H1 (cell line): ENCODE measurements at regions not wholly inside any gene's neighbourhood (a gene's known extent, or its start where the extent isn't known, plus 50 kb on each side); places are given as distances from the start of the nearest gene placed in this dataset.

Experiments
- CTCF ChIA-PET: fragments of 300-600 bp; sonication (Branson Sonifier 250); formaldehyde crosslinking; loops from one replicate; lab custom pipeline; 2021; ENCODE audit not compliant: partially characterized antibody; lab: Charles Lee
- POLR2A ChIA-PET: fragments of 300-600 bp; sonication (Branson Sonifier 250); formaldehyde crosslinking; loops from one replicate; lab custom pipeline; 2021; ENCODE audit warnings: inconsistent platforms; ENCODE audit not compliant: partially characterized antibody; lab: Charles Lee
- DNase-seq, 2 experiments: peaks; one replicate each; pipeline versions ENCODE4 v3.0.0 to v3.0.0-alpha.2; 2010 to 2022; ENCODE audit warnings: low spot score in 2 of 2, low read depth in 1 of 2, mixed read lengths in 1 of 2
- FAIRE-seq: peaks from 2 replicates; lab custom pipeline; 2011; peaks lifted over from hg19 to GRCh38; lab: Jason Lieb, UNC
- H2AFZ ChIP-seq: 2 replicates; pipeline ENCODE4 v1.8.1; 2012; ENCODE audit warnings: low read length, inconsistent platforms
- H2AK5ac ChIP-seq: 2 replicates; pipeline ENCODE4 v1.6.1; 2013; ENCODE audit warnings: low read depth, low read length
- H2BK120ac ChIP-seq: replicated peaks from 2 replicates; pipeline ENCODE3; 2013; ENCODE audit warnings: low read depth, low read length, inconsistent platforms
- H2BK12ac ChIP-seq: 2 replicates; pipeline ENCODE4 v1.6.1; 2013; ENCODE audit warnings: low read depth, low read length
- H2BK15ac ChIP-seq: 2 replicates; pipeline ENCODE4 v1.6.1; 2013; ENCODE audit warnings: low read length
- H2BK20ac ChIP-seq: 2 replicates; pipeline ENCODE4 v1.6.1; 2013; ENCODE audit warnings: low read length
- H2BK5ac ChIP-seq: 2 replicates; pipeline ENCODE4 v1.6.1; 2013; ENCODE audit warnings: low read depth, low read length
- H3K14ac ChIP-seq: 2 replicates; pipeline ENCODE4 v1.6.1; 2013; ENCODE audit warnings: inconsistent platforms; ENCODE audit not compliant: insufficient read length
- H3K18ac ChIP-seq: 2 replicates; pipeline ENCODE4 v1.6.1; 2013; ENCODE audit warnings: low read length; ENCODE audit errors: extremely low read depth
- H3K23ac ChIP-seq: 2 replicates; pipeline ENCODE4 v1.6.1; 2013; ENCODE audit warnings: inconsistent platforms; ENCODE audit not compliant: insufficient read length
- H3K23me2 ChIP-seq: 2 replicates; pipeline ENCODE4 v1.6.1; 2013; ENCODE audit warnings: low read depth, low read length
- H3K27ac ChIP-seq: 2 replicates; pipeline ENCODE4 v1.6.1; 2011; ENCODE audit warnings: low read depth, low read length, inconsistent platforms
- H3K27me3 ChIP-seq, 4 experiments: replicated peaks in 1 of 4; 1 replicate in 1 of 4; 2 replicates in 3 of 4; pipeline versions ENCODE4 v1.6.1 to v1.8.1; 2011 to 2013; ENCODE audit warnings: low read length in 3 of 4, mild to moderate bottlenecking in 3 of 4, inconsistent platforms in 2 of 4, mixed read lengths in 2 of 4, moderate library complexity in 1 of 4; ENCODE audit not compliant: control insufficient read depth in 3 of 4, insufficient read depth in 3 of 4; ENCODE audit errors: extremely low read depth in 1 of 4
- H3K36me3 ChIP-seq, 4 experiments: 2 replicates each; pipeline versions ENCODE4 v1.6.1 to v1.8.1; 2011 to 2013; ENCODE audit warnings: mild to moderate bottlenecking in 4 of 4, low read length in 3 of 4, moderate library complexity in 2 of 4, control low read depth in 1 of 4, inconsistent platforms in 1 of 4; ENCODE audit not compliant: insufficient read depth in 4 of 4, control insufficient read depth in 2 of 4
- H3K4ac ChIP-seq: replicated peaks from 2 replicates; pipeline ENCODE3; 2013; ENCODE audit warnings: low read length, low read depth, mixed read lengths, inconsistent platforms; ENCODE audit not compliant: insufficient read length
- H3K4me1 ChIP-seq, 4 experiments: replicated peaks in 1 of 4; 1 replicate in 1 of 4; 2 replicates in 3 of 4; pipeline versions ENCODE4 v1.6.1 to v1.8.1; 2011 to 2013; ENCODE audit warnings: low read length in 3 of 4, inconsistent platforms in 2 of 4, mixed read lengths in 1 of 4; ENCODE audit not compliant: insufficient read depth in 4 of 4, control insufficient read depth in 3 of 4
- H3K4me2 ChIP-seq, 2 experiments: 2 replicates each; pipeline versions ENCODE4 v1.6.1 to v1.8.1; 2011 to 2013; ENCODE audit warnings: low read depth in 2 of 2, low read length in 2 of 2, control low read depth in 1 of 2, inconsistent platforms in 1 of 2, mild to moderate bottlenecking in 1 of 2; ENCODE audit not compliant: insufficient read depth in 1 of 2
- H3K4me3 ChIP-seq, 4 experiments: fragments of 200-600, 300-600 bp in 1 of 4; sonication (generic), shearing (Covaris generic), sonication (Bioruptor Twin) in 1 of 4; 2 replicates each; pipeline versions ENCODE4 v1.5.1 to v1.8.1; 2011 to 2016; ENCODE audit warnings: low read length in 4 of 4, low read depth in 3 of 4, control low read depth in 2 of 4, inconsistent platforms in 2 of 4, mild to moderate bottlenecking in 2 of 4, mixed read lengths in 1 of 4, moderate library complexity in 1 of 4; ENCODE audit not compliant: insufficient read depth in 2 of 4; ENCODE audit errors: extremely low read depth in 1 of 4
- H3K56ac ChIP-seq: replicated peaks from 2 replicates; pipeline ENCODE3; 2013; ENCODE audit warnings: low read depth, mild to moderate bottlenecking, mixed read lengths, low read length, inconsistent platforms; ENCODE audit not compliant: insufficient read length
- H3K79me1 ChIP-seq: 2 replicates; pipeline ENCODE4 v1.6.1; 2013; ENCODE audit warnings: low read depth, low read length, control low read depth
- H3K79me2 ChIP-seq, 2 experiments: 2 replicates each; pipeline versions ENCODE4 v1.6.1 to v1.8.1; 2012 to 2013; ENCODE audit warnings: low read length in 2 of 2, mild to moderate bottlenecking in 2 of 2, inconsistent platforms in 1 of 2; ENCODE audit not compliant: insufficient read depth in 2 of 2, control insufficient read depth in 1 of 2
- H3K9ac ChIP-seq, 4 experiments: replicated peaks in 1 of 4; 1 replicate in 1 of 4; 2 replicates in 3 of 4; pipeline versions ENCODE4 v1.6.1 to v1.8.1; 2011 to 2013; ENCODE audit warnings: low read depth in 3 of 4, low read length in 3 of 4, control low read depth in 2 of 4, mild to moderate bottlenecking in 2 of 4, moderate library complexity in 2 of 4, inconsistent platforms in 1 of 4; ENCODE audit errors: extremely low read depth in 1 of 4
- H3K9me3 ChIP-seq, 2 experiments: 2 replicates each; pipeline versions ENCODE4 v1.6.1 to v1.8.1; 2012 to 2013; ENCODE audit warnings: mild to moderate bottlenecking in 2 of 2, moderate library complexity in 2 of 2, control low read depth in 1 of 2, inconsistent platforms in 1 of 2, low read depth in 1 of 2, low read length in 1 of 2, mixed read lengths in 1 of 2; ENCODE audit not compliant: insufficient read depth in 2 of 2
- H4K20me1 ChIP-seq, 2 experiments: replicated peaks in 1 of 2; 2 replicates each; pipeline versions ENCODE3 to v1.8.1; 2011 to 2013; ENCODE audit warnings: inconsistent platforms in 2 of 2, low read length in 2 of 2, mild to moderate bottlenecking in 1 of 2; ENCODE audit not compliant: insufficient read depth in 2 of 2, control insufficient read depth in 1 of 2
- H4K5ac ChIP-seq: 2 replicates; pipeline ENCODE4 v1.6.1; 2013; ENCODE audit warnings: low read length, low read depth, mixed read lengths, inconsistent platforms; ENCODE audit not compliant: insufficient read length
- H4K8ac ChIP-seq: 2 replicates; pipeline ENCODE4 v1.8.0; 2013; ENCODE audit warnings: mild to moderate bottlenecking, moderate library complexity, low read length, inconsistent platforms; ENCODE audit not compliant: insufficient read depth; ENCODE audit errors: extremely low read depth
- H4K91ac ChIP-seq: replicated peaks from 2 replicates; pipeline ENCODE3; 2013; ENCODE audit warnings: low read length, mixed read lengths, inconsistent platforms; ENCODE audit not compliant: insufficient read length
- HDAC2 ChIP-seq, 2 experiments: fragments of 300-600 bp in 1 of 2; sonication (generic) in 1 of 2; IDR thresholded peaks; 2 replicates each; pipeline ENCODE4 v1.6.1; 2011 to 2012; ENCODE audit warnings: low read depth in 2 of 2, low read length in 2 of 2, mild to moderate bottlenecking in 2 of 2, moderate library complexity in 2 of 2, borderline replicate concordance in 1 of 2, inconsistent platforms in 1 of 2
- MAFK ChIP-seq: IDR thresholded peaks from 2 replicates; pipeline ENCODE4 v1.6.1; 2012; ENCODE audit warnings: low read depth, mild to moderate bottlenecking, improper control_type of control experiment, low read length
- SUZ12 ChIP-seq: fragments of 200-600 bp; sonication (generic); IDR thresholded peaks from 2 replicates; pipeline ENCODE4 v1.6.1; 2012; ENCODE audit warnings: mild to moderate bottlenecking, inconsistent platforms, low read length, moderate library complexity, mixed read lengths
- WGBS, 2 experiments: shearing (Covaris generic) in 1 of 2; methylation state at CpG; one replicate each; pipeline versions ENCODE4 v1.1.6 to v1.1.7; 2013 to 2015; ENCODE audit warnings: low lambda C conversion rate in 2 of 2, mixed read lengths in 2 of 2, inconsistent platforms in 1 of 2, low coverage in 1 of 2, missing lambda C conversion rate in 1 of 2; ENCODE audit not compliant: insufficient replicate concordance in 2 of 2, insufficient coverage in 1 of 2, insufficient read length in 1 of 2; ENCODE audit errors: extremely low coverage in 1 of 2, missing lambda C conversion rate in 1 of 2; 5-methylcytosine and 5-hydroxymethylcytosine counted together

GRCh38 chr13:31919241-31919640 lies 112.3 kb upstream of the FRY start:
- no peaks in the 10 kb centered on the region for H3K27me3 ChIP-seq
- no peak overlapping the region for H2AFZ ChIP-seq
- ChIA-PET CTCF (interaction anchor here (0.9 to 2.7 kb wide), 2 partner anchors 9 to 11 kb away, joined by 3 to 16 read pairs; no protein-coding TSS in a partner anchor), POLR2A (no interaction called here)
- H2BK15ac ChIP-seq: no peak overlapping the region
- no peak overlapping the region for H3K18ac ChIP-seq
- no peak overlapping the region for H4K5ac ChIP-seq
- H3K79me1 ChIP-seq: no peaks in the 10 kb centered on the region
- H3K56ac ChIP-seq: no peak overlapping the region
- H3K14ac ChIP-seq: no peak overlapping the region
- no peak overlapping the region for H3K4me2 ChIP-seq
- FAIRE-seq (no peak), DNase-seq (no peak)
- H2AK5ac ChIP-seq: no peak overlapping the region
- peaks cover 0 to 7% (median 5%) of the 10 kb centered on the region in 4 experiments; a peak in 3 of 7 replicates for H3K4me1 ChIP-seq
- no peak overlapping the region for H2BK20ac ChIP-seq
- no peaks in the 10 kb centered on the region for H3K36me3 ChIP-seq
- H3K4ac ChIP-seq: no peak overlapping the region
- H2BK12ac ChIP-seq: no peak overlapping the region
- H3K9ac ChIP-seq: no peak overlapping the region
- H3K27ac ChIP-seq: no peak overlapping the region
- H2BK120ac ChIP-seq: no peak overlapping the region
- no peaks in the 10 kb centered on the region for H3K23me2 ChIP-seq
- H3K9me3 ChIP-seq: no peaks in the 10 kb centered on the region
- no peak overlapping the region for H3K4me3 ChIP-seq
- no peak overlapping the region for H2BK5ac ChIP-seq
- TF ChIP-seq SUZ12: no peak
- TF ChIP-seq HDAC2 (IDR thresholded peaks at IDR 0.05; ENCODE audit: borderline replicate concordance in 1 of 2, low read depth in 2 of 2, low read length in 2 of 2): no peak
- no peak for TF ChIP-seq MAFK
- H3K23ac ChIP-seq: no peak overlapping the region
- H4K20me1 ChIP-seq: no peaks in the 10 kb centered on the region
- H4K91ac ChIP-seq: no peak overlapping the region
- H3K79me2 ChIP-seq: no peaks in the 10 kb centered on the region
- 94% methylated on average over 2 of the region's 2 CpGs; no CpG with 5 or more reads in 1 of the 2 experiments for WGBS, 2 experiments
- H4K8ac ChIP-seq: no peak overlapping the region
